Right lobe of liver (tissue), 4 donors: ENCODE measurements at regions not wholly inside any gene's neighbourhood (a gene's known extent, or its start where the extent isn't known, plus 50 kb on each side); places are given as distances from the start of the nearest gene placed in this dataset.

Source experiments
- POLR2A ChIP-seq: fragments of 450-650 bp; IDR thresholded peaks from one replicate; pipeline ENCODE4 v1.6.1; 2017; ENCODE audit warnings: antibody characterized with exemption, mild to moderate bottlenecking
- TF ChIP-seq, protein P1 (sequence below), 4 donors: fragments of 200-600 bp in 3 of 4; fragments of 450-650 bp in 1 of 4; IDR thresholded peaks; one replicate each; pipeline versions ENCODE4 v1.5.1 to v1.8.0; 2016 to 2022; ENCODE audit warnings: antibody characterized with exemption in 4 of 4, mild to moderate bottlenecking in 2 of 4
- donor health status: DM: no; HTN: no; CAD: no.
- donor health status: DM: no; HTN: no; CAD: no.
- donor health status: DM: no; HTN: yes; CAD: no.

DNA sequence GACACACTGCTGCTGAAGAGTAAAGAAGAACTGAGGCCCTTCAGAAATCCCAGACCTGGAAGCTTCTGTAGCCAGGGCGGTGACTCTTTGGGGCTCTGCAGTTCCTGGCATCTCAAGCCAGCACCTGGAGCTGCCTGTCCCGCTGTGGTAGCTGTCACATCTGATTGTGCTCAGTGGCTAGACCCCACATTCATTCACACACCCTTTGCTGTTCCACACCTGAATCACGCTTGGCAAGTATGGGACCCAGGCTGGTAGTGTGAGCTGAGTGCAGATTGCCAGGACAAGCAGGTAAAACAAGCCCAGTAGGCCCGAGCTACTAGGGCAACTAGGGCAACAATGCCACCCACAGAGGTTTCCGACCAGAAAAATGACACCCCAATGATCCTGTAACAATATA, 218.2 kb downstream of the VGLL3 start:
- TF ChIP-seq, protein P1, sequence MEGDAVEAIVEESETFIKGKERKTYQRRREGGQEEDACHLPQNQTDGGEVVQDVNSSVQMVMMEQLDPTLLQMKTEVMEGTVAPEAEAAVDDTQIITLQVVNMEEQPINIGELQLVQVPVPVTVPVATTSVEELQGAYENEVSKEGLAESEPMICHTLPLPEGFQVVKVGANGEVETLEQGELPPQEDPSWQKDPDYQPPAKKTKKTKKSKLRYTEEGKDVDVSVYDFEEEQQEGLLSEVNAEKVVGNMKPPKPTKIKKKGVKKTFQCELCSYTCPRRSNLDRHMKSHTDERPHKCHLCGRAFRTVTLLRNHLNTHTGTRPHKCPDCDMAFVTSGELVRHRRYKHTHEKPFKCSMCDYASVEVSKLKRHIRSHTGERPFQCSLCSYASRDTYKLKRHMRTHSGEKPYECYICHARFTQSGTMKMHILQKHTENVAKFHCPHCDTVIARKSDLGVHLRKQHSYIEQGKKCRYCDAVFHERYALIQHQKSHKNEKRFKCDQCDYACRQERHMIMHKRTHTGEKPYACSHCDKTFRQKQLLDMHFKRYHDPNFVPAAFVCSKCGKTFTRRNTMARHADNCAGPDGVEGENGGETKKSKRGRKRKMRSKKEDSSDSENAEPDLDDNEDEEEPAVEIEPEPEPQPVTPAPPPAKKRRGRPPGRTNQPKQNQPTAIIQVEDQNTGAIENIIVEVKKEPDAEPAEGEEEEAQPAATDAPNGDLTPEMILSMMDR (IDR thresholded peaks at IDR 0.05): no peak
- no peak for TF ChIP-seq POLR2A
